GM19023 (cell line): ENCODE measurements at regions not wholly inside any gene's neighbourhood (a gene's known extent, or its start where the extent isn't known, plus 50 kb on each side); places are given as distances from the start of the nearest gene placed in this dataset.

ENCODE experiments used
- ATAC-seq: cut with Tn5 transposase; IDR thresholded peaks from one replicate; pipeline ENCODE4 v1.9.1; 2021; ENCODE audit warnings: mild to moderate bottlenecking, moderate library complexity; ENCODE audit not compliant: unreplicated experiment

DNA sequence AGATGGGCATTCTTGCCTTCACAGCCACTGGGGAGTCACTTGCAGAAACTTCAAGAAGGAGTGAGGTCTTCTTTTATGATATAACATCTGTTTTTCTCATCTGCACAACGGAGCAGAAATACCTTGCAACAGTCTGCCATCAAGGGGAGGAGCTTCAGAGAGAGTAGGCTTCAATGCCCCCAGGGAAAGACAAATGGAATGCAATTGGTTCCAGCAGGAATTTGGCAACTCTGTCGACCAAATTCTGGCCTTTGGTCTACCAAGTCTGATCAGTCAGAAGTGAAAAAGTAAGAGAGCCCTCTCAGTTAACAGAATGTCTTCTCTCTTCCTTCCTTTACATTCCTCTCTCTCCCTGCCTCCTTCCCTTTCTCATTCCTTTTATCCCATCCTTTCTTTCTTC, 229.3 kb downstream of the IDS start:
- ATAC-seq = no peak

GRCh38 chrX:149274516-149275105, 230.5 kb downstream of the IDS start:
- no peak for ATAC-seq

GRCh38 chrX:149272690-149273463, 232.2 kb downstream of the IDS start:
- ATAC-seq = no peak

DNA sequence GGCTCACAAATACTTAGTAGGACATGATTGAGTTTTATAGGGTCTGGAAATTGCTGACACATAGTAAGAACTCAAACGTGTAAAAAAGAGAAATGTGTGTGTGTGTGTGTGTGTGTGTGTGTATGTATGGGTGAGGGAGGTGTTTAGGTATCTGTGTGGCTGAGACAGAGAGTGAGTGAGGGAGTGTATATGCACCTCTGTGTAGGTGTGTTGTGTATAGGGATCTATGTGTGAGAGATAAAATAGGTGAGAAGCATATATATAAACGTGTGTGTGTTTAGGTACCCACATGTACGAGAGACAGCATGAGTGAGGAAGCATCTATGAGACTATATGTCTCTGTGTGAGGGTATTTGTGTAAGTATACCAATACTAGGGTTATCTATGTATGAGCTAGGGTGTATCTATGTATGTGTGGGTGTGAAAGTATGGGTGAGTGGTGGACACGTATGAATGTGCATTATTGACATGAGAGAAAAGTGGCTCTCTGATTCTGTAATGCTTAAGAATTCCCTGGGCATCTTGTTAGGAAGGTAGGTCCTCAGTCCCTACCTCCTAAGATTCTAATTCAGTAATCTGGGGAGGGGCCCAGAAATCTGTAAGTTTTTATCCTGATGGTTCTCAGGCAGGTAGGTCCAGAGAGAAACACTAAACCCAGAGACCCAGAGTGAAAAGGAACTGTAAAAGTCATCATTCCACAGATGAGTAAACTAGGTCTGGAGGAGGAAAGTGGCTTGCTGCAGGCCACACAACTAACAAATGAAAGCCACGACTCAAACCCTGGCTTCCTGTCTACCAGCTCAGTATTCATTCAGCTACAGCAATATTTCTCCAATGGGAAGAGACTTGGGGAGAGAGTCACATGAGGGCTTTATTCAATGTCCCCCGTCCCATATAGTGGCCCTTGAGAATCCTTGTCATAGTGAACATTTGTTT, 237.0 kb downstream of the IDS start:
- peak; percentile 39 for ATAC-seq

- ATAC-seq = no peak
Measured at GRCh38 chrX:149262086-149262485, 243.0 kb downstream of the IDS start.

DNA sequence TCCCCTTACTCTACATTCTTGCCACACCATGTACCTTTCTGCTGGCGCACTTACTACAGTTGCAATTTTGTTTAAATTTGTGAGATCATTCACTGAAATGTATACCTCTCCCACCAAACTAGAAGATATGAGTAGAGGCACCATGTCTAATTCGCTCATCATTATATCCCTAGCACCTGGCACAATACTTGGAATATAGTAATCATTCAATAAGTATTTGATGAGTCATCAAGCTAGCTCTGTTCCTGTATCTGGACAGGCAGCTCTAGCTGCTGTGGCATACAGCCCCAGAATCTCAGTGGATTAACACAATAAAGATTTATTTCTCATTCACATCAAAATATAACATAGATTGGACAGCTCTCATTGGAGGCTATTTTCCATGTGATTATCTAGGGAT, 245.9 kb downstream of the IDS start:
- ATAC-seq = no peak

DNA sequence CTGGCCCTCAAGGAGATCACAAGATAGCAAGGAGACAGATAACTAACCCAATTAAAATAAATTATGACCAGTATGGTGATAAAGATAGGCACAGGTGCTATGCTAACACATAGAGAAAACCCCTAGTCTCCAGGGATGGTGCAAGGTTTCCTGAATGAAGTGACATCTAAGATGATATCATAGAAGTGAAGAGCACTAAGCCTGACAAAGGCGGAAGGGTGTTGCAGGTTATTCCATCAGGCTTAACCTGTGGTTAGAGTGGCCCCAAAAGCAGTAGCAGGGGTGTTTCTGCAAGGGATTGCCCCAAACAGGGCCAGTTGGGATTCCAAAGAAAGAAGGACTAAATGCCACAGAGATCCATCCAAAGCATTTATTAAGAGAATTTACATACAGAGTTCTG, 249.2 kb downstream of the IDS start:
- no peak for ATAC-seq

DNA sequence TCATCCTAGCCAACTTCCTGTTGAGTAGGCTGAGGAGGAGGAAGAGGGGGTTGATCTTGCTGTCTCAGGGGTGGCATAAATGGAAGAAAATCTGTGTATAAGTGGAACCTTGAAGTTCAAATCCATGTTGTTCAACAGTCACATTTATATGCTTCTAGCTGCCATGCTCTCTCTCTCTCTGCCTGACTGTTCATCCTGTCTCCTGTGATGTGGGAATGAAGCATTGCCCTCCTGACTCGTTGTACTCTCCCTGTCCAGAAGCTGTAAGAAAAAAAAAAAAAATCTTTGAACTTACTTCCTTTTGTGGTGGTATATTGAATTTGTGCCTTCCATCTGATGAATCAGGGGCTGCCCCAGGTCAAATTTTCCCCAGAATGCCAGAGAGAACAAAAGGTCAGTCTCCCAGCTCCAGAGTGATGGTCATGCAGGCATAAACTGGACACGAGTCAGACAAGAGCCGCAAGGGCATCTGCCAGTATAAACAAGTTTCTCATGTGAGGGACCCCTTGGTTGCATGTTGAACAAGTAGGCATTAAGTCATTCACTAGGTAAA, 257.0 kb downstream of the IDS start:
- no peak for ATAC-seq

DNA sequence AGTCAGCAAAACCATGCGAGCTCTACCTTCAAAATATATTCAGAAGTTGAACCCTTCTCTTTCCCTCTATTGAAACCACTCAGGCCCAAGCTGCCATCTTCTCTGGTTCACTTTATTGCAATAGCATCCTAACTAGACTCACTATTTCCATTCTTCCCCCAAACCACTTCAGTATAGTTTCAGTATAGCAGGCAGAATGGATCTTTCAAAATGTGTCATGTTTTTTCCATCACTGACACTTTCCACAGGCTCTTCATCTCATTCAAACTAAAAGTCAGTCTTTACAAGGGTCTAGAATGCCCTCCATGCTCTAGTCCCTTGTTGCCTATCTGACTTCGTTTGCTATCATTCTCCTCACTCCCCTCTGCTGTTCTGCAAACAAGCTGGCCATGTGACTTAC, 274.4 kb downstream of the IDS start:
- no peak for ATAC-seq

GRCh38 chrX:149223854-149224253, 281.3 kb downstream of the IDS start:
- ATAC-seq = no peak

- no peak for ATAC-seq
Measured at GRCh38 chrX:149222040-149222439, 283.1 kb downstream of the IDS start.

DNA sequence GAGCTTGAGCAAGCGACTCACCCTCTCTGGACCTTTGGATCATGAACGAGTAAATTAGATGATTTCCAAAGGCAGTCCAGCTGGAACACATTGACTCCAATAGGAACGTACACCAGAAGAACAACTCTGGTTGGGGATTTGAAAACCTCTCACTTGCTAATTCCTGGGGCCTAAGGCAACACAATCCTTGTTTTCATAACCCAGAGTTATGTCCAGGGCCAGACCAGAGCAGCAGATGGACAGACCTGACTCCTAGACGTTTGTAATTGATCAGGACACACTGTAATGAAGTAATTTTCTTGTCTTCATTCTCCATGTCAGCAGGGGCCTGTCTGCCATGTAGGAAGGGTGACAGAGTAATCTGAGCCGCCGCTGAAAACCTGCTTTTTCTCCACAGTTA, 283.9 kb downstream of the IDS start:
- no peak for ATAC-seq

DNA sequence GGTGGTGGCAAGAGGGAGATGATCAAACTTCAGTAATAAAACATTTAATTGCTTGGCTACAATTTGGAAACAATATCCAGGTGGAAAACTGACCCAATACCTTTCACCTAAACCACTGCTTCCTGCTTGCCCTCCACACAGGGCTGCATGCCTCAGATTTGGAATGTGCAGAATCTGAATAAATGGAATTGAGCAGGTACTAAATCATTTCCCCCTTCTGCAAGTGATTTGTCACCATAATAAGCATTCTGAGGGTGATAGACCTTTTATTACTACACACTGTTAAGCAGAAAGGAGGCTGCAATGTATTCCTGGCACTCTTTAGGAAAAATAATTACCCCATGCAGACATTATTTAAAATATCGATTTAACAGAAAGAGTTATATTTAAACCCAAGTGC, 291.8 kb downstream of the IDS start:
- no peak for ATAC-seq

DNA sequence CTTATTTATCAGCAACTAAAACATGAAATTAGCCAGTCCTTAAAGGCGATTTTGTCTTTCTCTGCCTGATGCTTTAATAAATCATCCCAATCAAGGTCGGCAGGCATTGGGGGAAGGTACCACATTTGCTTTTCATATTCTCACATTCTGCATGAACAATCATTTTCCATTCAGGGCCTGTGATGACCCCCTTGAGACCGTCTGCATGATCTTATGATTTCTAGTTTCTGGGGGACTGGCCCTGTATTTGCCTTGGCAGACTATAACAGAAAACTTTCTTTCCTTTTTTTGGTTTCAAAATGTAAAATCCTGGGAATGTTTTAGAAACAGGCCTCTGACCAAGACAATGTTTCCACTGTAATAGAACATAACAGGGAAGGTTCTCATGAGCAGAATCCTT, 296.8 kb downstream of the IDS start:
- no peak for ATAC-seq

- ATAC-seq = no peak
Measured at GRCh38 chrX:149207518-149207917, 297.6 kb downstream of the IDS start.

- no peak for ATAC-seq
Measured at GRCh38 chrX:149205937-149206336, 299.2 kb downstream of the IDS start.

GRCh38 chrX:149205081-149205480, 300.0 kb downstream of the IDS start:
- no peak for ATAC-seq

DNA sequence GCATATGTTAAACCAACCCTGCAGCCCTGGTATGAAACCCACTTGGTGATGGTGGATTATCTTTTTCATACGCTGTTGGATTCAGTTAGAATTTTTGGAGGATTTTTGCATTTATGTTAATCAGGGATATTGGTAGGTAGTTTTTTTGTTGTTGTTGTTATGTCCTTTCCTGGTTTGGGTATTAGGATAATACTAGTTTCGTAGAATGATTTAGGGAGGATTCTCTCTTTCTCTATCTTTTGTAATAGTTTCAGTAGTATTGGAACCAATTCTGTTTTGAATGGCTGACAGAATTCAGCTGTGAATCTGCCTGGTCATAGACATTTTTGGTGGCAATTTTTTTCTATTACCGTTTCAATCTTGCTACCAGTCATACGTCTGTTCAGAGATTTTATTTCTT, 305.4 kb downstream of the IDS start:
- no peak for ATAC-seq

DNA sequence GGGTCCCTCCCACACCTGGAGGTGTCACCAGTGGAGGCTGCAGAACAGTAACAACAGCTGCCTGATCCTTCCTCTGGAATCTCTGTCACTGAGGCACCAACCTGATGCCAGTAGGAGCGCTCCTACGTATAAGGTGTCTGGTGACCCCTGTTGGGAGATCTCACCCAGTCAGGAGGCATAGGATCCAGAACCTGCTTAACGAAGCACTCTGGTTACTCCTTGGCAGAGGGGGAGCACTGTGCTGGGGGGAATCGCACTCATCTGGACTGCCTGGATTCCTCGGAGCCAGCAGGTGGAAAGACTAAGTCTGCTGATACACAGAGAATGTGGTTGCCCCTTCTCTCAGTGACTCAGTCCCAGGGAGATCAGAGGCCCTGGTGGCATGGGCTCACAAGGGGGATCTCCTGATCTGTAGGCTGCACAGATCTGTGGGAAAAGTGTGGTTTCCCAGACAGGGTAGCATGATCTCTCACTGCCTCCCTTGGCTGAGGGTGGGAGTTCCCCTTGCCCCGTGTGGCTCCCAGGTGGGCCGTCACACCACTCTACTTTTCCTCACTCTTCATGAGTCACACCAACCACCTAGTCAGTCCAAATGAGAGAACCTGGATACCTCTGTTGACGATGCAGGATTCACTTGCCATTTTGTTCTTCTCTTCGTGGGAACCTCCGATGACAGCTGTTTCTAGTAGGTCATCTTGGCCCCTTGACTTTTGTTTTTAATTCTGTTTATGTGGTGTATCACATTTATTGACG, 305.9 kb downstream of the IDS start:
- ATAC-seq = peak; percentile 73

DNA sequence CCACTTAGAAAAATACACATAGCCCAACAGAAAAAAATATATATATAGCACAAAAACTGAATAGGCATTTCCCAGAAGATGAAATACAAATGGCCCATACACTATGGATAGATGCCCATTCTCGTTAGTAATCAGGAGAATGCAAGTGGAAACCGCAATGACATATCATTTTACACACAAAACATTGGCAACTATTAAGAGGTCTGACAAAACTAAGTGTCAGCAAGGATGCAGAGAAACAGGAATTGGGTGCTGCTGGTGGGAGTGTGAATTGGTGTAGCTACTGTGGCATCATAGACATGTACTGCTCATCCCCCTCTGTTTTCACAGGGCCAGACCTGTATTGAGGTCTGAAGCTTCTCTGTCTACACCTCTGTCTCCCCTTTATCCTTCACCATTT, 320.0 kb downstream of the IDS start:
- no peak for ATAC-seq
